ENCODE measurements at regions not wholly inside any gene's neighbourhood (a gene's known extent, or its start where the extent isn't known, plus 50 kb on each side); places are given as distances from the start of the nearest gene placed in this dataset.

DNA sequence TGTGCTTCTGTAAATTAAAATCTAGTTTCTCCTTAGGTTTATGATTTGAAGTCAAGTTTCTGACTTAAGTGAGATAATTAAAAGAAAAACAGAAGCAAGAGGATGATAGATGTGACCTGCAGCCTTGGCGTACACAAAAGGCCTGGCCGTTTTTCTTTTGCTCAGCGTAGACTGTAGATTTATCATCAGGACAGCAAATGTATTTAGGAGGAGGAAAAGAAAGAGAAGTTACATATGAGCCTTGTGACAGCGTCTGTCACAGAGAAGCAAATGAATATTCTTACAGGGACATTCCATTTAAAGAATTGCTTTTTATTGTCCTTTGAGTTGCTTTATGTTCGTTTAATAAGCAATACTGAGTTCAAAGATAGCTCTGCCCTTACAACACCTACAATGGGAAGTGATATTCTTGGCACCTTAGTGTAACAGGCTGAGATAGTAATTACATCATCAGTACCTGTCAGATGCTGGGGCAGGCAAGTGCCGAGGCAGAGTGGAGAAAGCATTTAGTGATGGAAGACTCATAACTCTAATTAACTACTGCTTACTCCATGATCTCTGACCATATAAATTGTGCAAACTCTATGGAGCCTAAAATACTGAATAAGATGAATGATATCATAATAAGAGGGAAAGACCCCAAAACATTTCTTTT, 311.5 kb downstream of the MFSD1 start:
- H3K4me1 ChIP-seq = no peaks in the 10 kb centered on the region
- intact Hi-C loops (cut with DNase I) = no loop called here
- no peaks in the 10 kb centered on the region for H3K27me3 ChIP-seq
- no peak for DNase-seq
- no peak overlapping the region for H3K27ac ChIP-seq
- no peaks in the 10 kb centered on the region for H3K9me3 ChIP-seq
- WGBS, 2 donors = 51 to 52% methylated on average over 6 of the region's 6 CpGs
- H3K4me3 ChIP-seq = no peak overlapping the region
- TF ChIP-seq CTCF (IDR thresholded peaks at IDR 0.05) = no peak
- no peak for TF ChIP-seq POLR2A (IDR thresholded peaks at IDR 0.05)
- no peaks in the 10 kb centered on the region for H3K36me3 ChIP-seq

DNA sequence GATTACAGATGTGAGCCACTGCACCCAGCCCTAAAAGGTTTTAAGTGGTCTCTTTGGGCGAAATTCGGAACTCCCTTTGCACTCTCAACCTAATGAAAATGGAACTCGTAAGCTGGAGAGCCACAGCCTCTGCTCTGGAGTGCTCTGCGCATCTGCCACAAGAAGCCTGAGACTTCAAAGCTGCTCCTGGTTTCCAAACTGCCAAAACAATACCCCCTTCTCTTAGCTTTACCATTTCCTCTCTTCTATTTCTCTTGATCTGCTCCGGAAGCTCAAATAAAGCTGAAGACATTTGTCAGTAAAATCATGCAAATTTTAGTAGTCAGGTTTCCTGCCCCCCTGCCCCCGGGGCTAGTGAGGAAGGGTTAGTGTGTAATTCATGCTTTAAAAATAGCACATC, 312.7 kb downstream of the MFSD1 start:
- Histone ChIP-seq H3K4me1 (no peaks in the 10 kb centered on the region), H3K27ac (no peak overlapping the region), H3K27me3 (no peaks in the 10 kb centered on the region), H3K4me3 (no peak overlapping the region), H3K36me3 (no peaks in the 10 kb centered on the region), H3K9me3 (no peaks in the 10 kb centered on the region)
- DNase-seq = no peak
- WGBS, 2 donors = 46 to 52% methylated on average over 6 of the region's 6 CpGs
- intact Hi-C loops (cut with DNase I) = no loop called here
- TF ChIP-seq POLR2A (IDR thresholded peaks at IDR 0.05) (no peak), CTCF (IDR thresholded peaks at IDR 0.05) (no peak)

- Histone ChIP-seq H3K4me3 (no peak overlapping the region), H3K27me3 (no peaks in the 10 kb centered on the region)
Measured at GRCh38 chr3:159123877-159124276, 322.0 kb downstream of the MFSD1 start.

GRCh38 chr3:159126261-159127020, 324.6 kb downstream of the MFSD1 start:
- H3K4me1 ChIP-seq = no peaks in the 10 kb centered on the region
- intact Hi-C loops (cut with DNase I) = no loop called here
- H3K9me3 ChIP-seq = no peaks in the 10 kb centered on the region
- TF ChIP-seq CTCF (IDR thresholded peaks at IDR 0.05) (no peak), POLR2A (IDR thresholded peaks at IDR 0.05) (no peak)
- H3K27ac ChIP-seq = no peak overlapping the region
- no peaks in the 10 kb centered on the region for H3K36me3 ChIP-seq
- H3K4me3 ChIP-seq = no peak overlapping the region
- 49 to 51% methylated on average over 5 of the region's 5 CpGs for WGBS, 2 donors
- no peak for DNase-seq
- H3K27me3 ChIP-seq = no peaks in the 10 kb centered on the region

More at GRCh38 chr3:159123877-159124276, 322.0 kb downstream of the MFSD1 start:
- intact Hi-C loops (cut with DNase I) = no loop called here
- Histone ChIP-seq H3K27ac (no peak overlapping the region), H3K36me3 (no peaks in the 10 kb centered on the region), H3K9me3 (no peaks in the 10 kb centered on the region), H3K4me1 (no peaks in the 10 kb centered on the region)
- WGBS, 2 donors = 58 to 86% methylated on average over 1 of the region's 1 CpG
- no peak for DNase-seq
- TF ChIP-seq CTCF (IDR thresholded peaks at IDR 0.05) (no peak), POLR2A (IDR thresholded peaks at IDR 0.05) (no peak)

GRCh38 chr3:159127021-159127392, 325.2 kb downstream of the MFSD1 start:
- TF ChIP-seq CTCF (IDR thresholded peaks at IDR 0.05) (no peak), POLR2A (IDR thresholded peaks at IDR 0.05) (no peak)

More at GRCh38 chr3:159127021-159127392, 325.2 kb downstream of the MFSD1 start:
- H3K9me3 ChIP-seq = no peaks in the 10 kb centered on the region
- intact Hi-C loops (cut with DNase I) = no loop called here
- no peak overlapping the region for H3K4me3 ChIP-seq
- no peak for DNase-seq
- H3K27ac ChIP-seq = no peak overlapping the region
- H3K4me1 ChIP-seq = no peaks in the 10 kb centered on the region
- H3K36me3 ChIP-seq = no peaks in the 10 kb centered on the region
- no peaks in the 10 kb centered on the region for H3K27me3 ChIP-seq
